CD4-positive, alpha-beta T cell (primary cell): ENCODE measurements at regions not wholly inside any gene's neighbourhood (a gene's known extent, or its start where the extent isn't known, plus 50 kb on each side); places are given as distances from the start of the nearest gene placed in this dataset.

Experiments
- ATAC-seq: fragments of 200-7000 bp; cut with Tn5 transposase; one replicate; pipeline ENCODE4 v1.10.0; 2022; ENCODE audit warnings: mild to moderate bottlenecking; ENCODE audit not compliant: poor library complexity
- CTCF ChIA-PET: fragments of 350-600 bp; sonication (Branson Sonifier 250); formaldehyde crosslinking; loops from one replicate; lab custom pipeline; 2021; ENCODE audit warnings: antibody characterized with exemption, inconsistent platforms; lab: Charles Lee
- POLR2A ChIA-PET: fragments of 350-600 bp; sonication (Branson Sonifier 250); formaldehyde crosslinking; loops from one replicate; lab custom pipeline; 2021; ENCODE audit warnings: antibody characterized with exemption, inconsistent platforms; lab: Charles Lee
- DNase-seq, 14 experiments: peaks; one replicate each; pipeline ENCODE4 v3.0.0-alpha.2; 2013 to 2020; ENCODE audit warnings: mixed read lengths in 2 of 14
- H3K27ac ChIP-seq, 2 donors: one replicate each; pipeline versions ENCODE4 v1.5.1 to v1.7.0; 2013; ENCODE audit warnings: low read length in 2 of 2, low read depth in 1 of 2, mild to moderate bottlenecking in 1 of 2
- H3K27me3 ChIP-seq, 2 experiments: 1 replicate in 1 of 2; 2 replicates in 1 of 2; pipeline versions ENCODE4 v1.6.1 to v1.7.0; 2013; ENCODE audit warnings: low read length in 2 of 2, control low read depth in 1 of 2, mild to moderate bottlenecking in 1 of 2, moderate library complexity in 1 of 2; ENCODE audit not compliant: insufficient read depth in 2 of 2, control insufficient read depth in 1 of 2
- H3K36me3 ChIP-seq: one replicate; pipeline ENCODE4 v1.6.1; 2013; ENCODE audit warnings: low read length, control low read depth; ENCODE audit not compliant: insufficient read depth
- H3K4me1 ChIP-seq: one replicate; pipeline ENCODE4 v1.6.1; 2013; ENCODE audit warnings: low read length, control low read depth; ENCODE audit not compliant: insufficient read depth
- H3K4me3 ChIP-seq: one replicate; pipeline ENCODE4 v1.5.1; 2013; ENCODE audit warnings: mild to moderate bottlenecking, low read length, moderate library complexity
- H3K9me3 ChIP-seq, 2 experiments: 1 replicate in 1 of 2; 2 replicates in 1 of 2; pipeline versions ENCODE4 v1.6.1 to v1.7.0; 2013; ENCODE audit warnings: low read length in 2 of 2, mild to moderate bottlenecking in 2 of 2, control low read depth in 1 of 2, moderate library complexity in 1 of 2; ENCODE audit not compliant: control insufficient read depth in 1 of 2, insufficient read depth in 1 of 2
- H3K27ac Mint-ChIP-seq: one replicate; pipeline ENCODE4 v1.8.0; 2020; ENCODE audit warnings: mixed read lengths
- H3K27me3 Mint-ChIP-seq: one replicate; pipeline ENCODE4 v1.8.0; 2021; ENCODE audit warnings: mixed read lengths
- H3K36me3 Mint-ChIP-seq: one replicate; pipeline ENCODE4 v1.8.0; 2021; ENCODE audit warnings: low read depth, mixed read lengths
- H3K4me1 Mint-ChIP-seq: one replicate; pipeline ENCODE4 v1.8.0; 2021; ENCODE audit warnings: low read depth, mixed read lengths
- H3K4me3 Mint-ChIP-seq: one replicate; pipeline ENCODE4 v1.8.0; 2020; ENCODE audit warnings: mild to moderate bottlenecking, mixed read lengths
- H3K9me3 Mint-ChIP-seq: one replicate; pipeline ENCODE4 v1.8.0; 2020; ENCODE audit warnings: mixed read lengths
- intact Hi-C, 2 experiments: fragments of 100-400 bp; cut with DNase I in 1 of 2; cut with micrococcal nuclease in 1 of 2; formaldehyde crosslinking; loops; one replicate each; pipeline versions ENCODE4 v1.15.1 to v1.9.0; 2023 to 2025; cut with DNase I, micrococcal nuclease
- TF ChIP-seq, protein P1 (sequence below): fragments of 200-600 bp; IDR thresholded peaks from one replicate; pipeline ENCODE4 v1.8.0; 2022; ENCODE audit warnings: antibody characterized with exemption, mild to moderate bottlenecking

DNA sequence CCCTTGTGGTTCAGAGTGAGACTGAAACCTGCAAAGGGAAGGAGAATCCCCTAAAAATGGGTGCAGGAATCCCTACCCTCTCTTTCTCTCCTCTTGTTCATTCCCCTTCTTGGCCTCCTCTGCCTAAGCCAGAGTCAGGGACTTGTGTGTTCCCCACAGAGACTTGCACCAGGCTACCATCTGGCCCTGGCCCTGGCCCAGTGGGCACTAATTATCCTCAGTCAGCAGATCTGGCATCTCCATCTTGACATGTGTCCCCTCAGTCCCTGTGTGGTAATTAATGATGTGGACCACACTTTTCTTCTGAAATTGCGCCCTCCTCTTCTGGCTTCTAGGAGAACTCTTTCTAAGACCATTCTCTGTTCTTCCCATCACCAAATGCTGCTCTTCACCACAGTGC is 354.4 kb downstream of the SETD4 start:
- Histone ChIP-seq H3K27ac (no peak overlapping the region), H3K9me3 (no peaks in the 10 kb centered on the region), H3K4me3 (no peak overlapping the region), H3K36me3 (no peaks in the 10 kb centered on the region), H3K27me3 (peaks cover 0 to 9% of the 10 kb centered on the region in 2 experiments), H3K4me1 (no peaks in the 10 kb centered on the region)
- ATAC-seq (no peak), DNase-seq (no peak)
- POLR2A ChIA-PET, result no interaction called here
- CTCF ChIA-PET, result interaction anchor here (1.2 kb wide), 1 partner anchor 12 kb away, joined by 3 read pairs; no protein-coding TSS in a partner anchor
- TF ChIP-seq, protein P1, sequence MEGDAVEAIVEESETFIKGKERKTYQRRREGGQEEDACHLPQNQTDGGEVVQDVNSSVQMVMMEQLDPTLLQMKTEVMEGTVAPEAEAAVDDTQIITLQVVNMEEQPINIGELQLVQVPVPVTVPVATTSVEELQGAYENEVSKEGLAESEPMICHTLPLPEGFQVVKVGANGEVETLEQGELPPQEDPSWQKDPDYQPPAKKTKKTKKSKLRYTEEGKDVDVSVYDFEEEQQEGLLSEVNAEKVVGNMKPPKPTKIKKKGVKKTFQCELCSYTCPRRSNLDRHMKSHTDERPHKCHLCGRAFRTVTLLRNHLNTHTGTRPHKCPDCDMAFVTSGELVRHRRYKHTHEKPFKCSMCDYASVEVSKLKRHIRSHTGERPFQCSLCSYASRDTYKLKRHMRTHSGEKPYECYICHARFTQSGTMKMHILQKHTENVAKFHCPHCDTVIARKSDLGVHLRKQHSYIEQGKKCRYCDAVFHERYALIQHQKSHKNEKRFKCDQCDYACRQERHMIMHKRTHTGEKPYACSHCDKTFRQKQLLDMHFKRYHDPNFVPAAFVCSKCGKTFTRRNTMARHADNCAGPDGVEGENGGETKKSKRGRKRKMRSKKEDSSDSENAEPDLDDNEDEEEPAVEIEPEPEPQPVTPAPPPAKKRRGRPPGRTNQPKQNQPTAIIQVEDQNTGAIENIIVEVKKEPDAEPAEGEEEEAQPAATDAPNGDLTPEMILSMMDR, result no peak
- H3K4me1 Mint-ChIP-seq, result no peaks in the 10 kb centered on the region
- no peaks in the 10 kb centered on the region for H3K36me3 Mint-ChIP-seq
- H3K27ac Mint-ChIP-seq, result no peak overlapping the region
- H3K4me3 Mint-ChIP-seq, result no peak overlapping the region
- intact Hi-C loops, result no loop called here
- H3K27me3 Mint-ChIP-seq, result peaks cover 48% of the 10 kb centered on the region
- H3K9me3 Mint-ChIP-seq, result no peaks in the 10 kb centered on the region

DNA sequence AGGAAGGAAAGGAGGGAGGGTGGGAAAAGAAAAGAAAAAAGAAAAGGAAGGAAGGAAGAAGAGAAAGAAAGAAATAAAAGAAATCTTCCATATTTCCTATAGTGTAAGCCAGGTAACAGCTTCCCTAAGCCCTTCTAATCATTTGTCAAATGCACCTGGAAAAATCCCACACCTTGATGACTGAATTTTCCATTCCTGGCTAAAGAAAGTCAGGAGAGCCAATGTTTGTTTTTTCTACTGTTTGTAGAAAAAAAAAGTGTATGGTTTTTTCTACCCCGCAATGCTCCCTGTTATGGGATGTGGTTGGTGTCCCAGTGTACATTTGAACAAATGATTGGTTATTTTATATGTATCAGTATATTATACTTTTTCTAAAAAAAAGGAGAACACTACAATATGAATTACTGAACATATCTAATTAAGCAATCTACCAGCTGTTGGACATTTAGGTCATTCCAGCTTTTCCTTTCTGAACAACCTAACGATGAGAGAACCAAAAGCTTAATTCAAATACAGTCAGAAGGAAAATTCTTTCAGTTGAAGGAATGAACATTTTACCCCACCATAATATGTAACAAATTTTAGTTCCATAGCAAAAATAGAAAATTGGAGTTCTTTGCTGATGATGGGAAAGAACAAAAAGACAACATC is 355.0 kb downstream of the SETD4 start:
- CTCF ChIA-PET, result no interaction called here
- Mint-ChIP-seq H3K27me3 (peaks cover 51% of the 10 kb centered on the region), H3K9me3 (no peaks in the 10 kb centered on the region), H3K27ac (no peak overlapping the region), H3K4me1 (no peaks in the 10 kb centered on the region), H3K4me3 (no peak overlapping the region), H3K36me3 (no peaks in the 10 kb centered on the region)
- POLR2A ChIA-PET, result no interaction called here
- Histone ChIP-seq H3K4me1 (no peaks in the 10 kb centered on the region), H3K36me3 (no peaks in the 10 kb centered on the region), H3K27ac (no peak overlapping the region), H3K4me3 (no peak overlapping the region), H3K27me3 (peaks cover 0 to 9% of the 10 kb centered on the region in 2 experiments), H3K9me3 (no peaks in the 10 kb centered on the region)
- intact Hi-C loops, result no loop called here
- ATAC-seq (no peak), DNase-seq (no peak)
- TF ChIP-seq, protein P1, result no peak

DNA sequence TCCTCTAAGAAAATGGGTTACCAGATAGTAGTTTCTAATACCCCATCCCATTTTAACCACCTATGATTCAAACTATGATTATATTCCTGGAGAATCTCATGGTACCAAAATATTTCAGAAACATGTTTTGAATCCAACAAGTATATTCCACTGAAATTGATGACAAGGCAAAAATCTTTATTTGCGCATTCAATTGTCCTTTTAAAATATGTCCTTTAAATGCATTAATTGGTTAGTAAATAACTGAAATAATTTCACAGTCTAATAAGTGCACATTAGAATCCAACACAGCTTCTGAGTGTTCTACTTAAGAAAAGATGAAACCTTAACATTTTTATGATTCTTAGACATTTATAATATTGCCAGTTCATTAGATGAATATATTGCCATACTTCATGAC is 356.6 kb downstream of the SETD4 start:
- Mint-ChIP-seq H3K4me1 (no peaks in the 10 kb centered on the region), H3K36me3 (no peaks in the 10 kb centered on the region), H3K27ac (no peak overlapping the region), H3K4me3 (no peak overlapping the region), H3K27me3 (peaks cover 63% of the 10 kb centered on the region), H3K9me3 (no peaks in the 10 kb centered on the region)
- ChIA-PET CTCF (no interaction called here), POLR2A (no interaction called here)
- no peaks in the 10 kb centered on the region for H3K9me3 ChIP-seq
- H3K27ac ChIP-seq, result no peak overlapping the region
- no peaks in the 10 kb centered on the region for H3K4me1 ChIP-seq
- peaks cover 0 to 9% of the 10 kb centered on the region in 2 experiments for H3K27me3 ChIP-seq
- H3K4me3 ChIP-seq, result no peak overlapping the region
- TF ChIP-seq, protein P1, result no peak
- no peak for ATAC-seq
- intact Hi-C loops, result no loop called here
- DNase-seq, result no peak
- H3K36me3 ChIP-seq, result no peaks in the 10 kb centered on the region
